ENCODE measurements at regions not wholly inside any gene's neighbourhood (a gene's known extent, or its start where the extent isn't known, plus 50 kb on each side); places are given as distances from the start of the nearest gene placed in this dataset.

DNA sequence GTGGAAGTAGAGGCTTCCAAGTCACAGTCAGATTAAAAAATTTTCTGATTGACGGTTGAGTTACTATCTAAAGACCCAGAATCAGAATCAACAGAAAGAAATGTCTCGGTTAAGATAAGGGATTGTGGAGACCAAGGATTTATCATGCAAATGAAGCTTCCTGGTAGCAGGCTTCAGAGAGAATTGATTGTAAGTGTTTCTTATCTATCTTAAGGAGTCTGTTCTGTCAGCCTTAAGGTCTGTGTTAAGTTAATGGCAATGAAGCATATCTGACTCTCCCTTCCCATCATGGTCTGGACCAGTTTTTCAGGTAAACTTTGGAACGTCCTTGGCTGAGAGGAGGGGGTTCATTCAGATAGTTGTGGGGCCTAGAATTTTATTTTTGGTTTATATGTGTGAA, 780.2 kb downstream of the FAM133A start:
- TF ChIP-seq, protein P1, sequence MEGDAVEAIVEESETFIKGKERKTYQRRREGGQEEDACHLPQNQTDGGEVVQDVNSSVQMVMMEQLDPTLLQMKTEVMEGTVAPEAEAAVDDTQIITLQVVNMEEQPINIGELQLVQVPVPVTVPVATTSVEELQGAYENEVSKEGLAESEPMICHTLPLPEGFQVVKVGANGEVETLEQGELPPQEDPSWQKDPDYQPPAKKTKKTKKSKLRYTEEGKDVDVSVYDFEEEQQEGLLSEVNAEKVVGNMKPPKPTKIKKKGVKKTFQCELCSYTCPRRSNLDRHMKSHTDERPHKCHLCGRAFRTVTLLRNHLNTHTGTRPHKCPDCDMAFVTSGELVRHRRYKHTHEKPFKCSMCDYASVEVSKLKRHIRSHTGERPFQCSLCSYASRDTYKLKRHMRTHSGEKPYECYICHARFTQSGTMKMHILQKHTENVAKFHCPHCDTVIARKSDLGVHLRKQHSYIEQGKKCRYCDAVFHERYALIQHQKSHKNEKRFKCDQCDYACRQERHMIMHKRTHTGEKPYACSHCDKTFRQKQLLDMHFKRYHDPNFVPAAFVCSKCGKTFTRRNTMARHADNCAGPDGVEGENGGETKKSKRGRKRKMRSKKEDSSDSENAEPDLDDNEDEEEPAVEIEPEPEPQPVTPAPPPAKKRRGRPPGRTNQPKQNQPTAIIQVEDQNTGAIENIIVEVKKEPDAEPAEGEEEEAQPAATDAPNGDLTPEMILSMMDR (IDR thresholded peaks at IDR 0.05; ENCODE audit: insufficient read depth, missing control alignments), result no peak
- DNase-seq (ENCODE audit: insufficient read length, low spot score) (no peak), FAIRE-seq (no peak)

GRCh38 chrX:94454606-94455005, 780.6 kb downstream of the FAM133A start:
- FAIRE-seq (no peak), DNase-seq (ENCODE audit: insufficient read length, low spot score) (no peak)
- TF ChIP-seq, protein P1 (IDR thresholded peaks at IDR 0.05; ENCODE audit: insufficient read depth, missing control alignments), result no peak

- TF ChIP-seq, protein P1 (IDR thresholded peaks at IDR 0.05; ENCODE audit: insufficient read depth, missing control alignments), result no peak
- DNase-seq (ENCODE audit: insufficient read length, low spot score) (no peak), FAIRE-seq (no peak)
Measured at GRCh38 chrX:94455782-94456181, 781.8 kb downstream of the FAM133A start.

- TF ChIP-seq, protein P1 (IDR thresholded peaks at IDR 0.05; ENCODE audit: insufficient read depth, missing control alignments), result no peak
- FAIRE-seq, result no peak
- no peak for DNase-seq (ENCODE audit: insufficient read length, low spot score)
Measured at GRCh38 chrX:94492541-94492940, 818.5 kb downstream of the FAM133A start.

DNA sequence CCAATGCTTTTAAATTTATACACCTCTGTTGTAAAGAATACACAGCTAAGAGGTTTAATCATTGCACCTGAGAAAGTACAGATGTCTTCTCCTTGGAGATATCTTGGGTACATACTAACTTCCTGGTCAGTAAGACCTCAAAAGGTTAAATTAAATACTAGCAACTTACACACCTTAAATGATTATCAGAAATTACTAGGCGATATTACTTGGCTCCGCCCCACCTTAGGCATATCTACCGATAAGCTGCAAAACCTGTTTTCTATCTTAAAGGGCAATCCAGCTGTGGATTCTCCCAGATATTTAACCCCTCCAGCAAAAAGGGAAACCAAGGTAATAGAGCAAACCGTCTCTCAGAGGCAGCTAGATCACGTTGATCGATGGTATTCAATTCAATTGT, 819.4 kb downstream of the FAM133A start:
- DNase-seq (ENCODE audit: insufficient read length, low spot score) (no peak), FAIRE-seq (no peak)
- TF ChIP-seq, protein P1 (IDR thresholded peaks at IDR 0.05; ENCODE audit: insufficient read depth, missing control alignments), result no peak

- DNase-seq (ENCODE audit: insufficient read length, low spot score) (no peak), FAIRE-seq (no peak)
- TF ChIP-seq, protein P1 (IDR thresholded peaks at IDR 0.05; ENCODE audit: insufficient read depth, missing control alignments), result no peak
Measured at GRCh38 chrX:94511564-94511963, 837.6 kb downstream of the FAM133A start.

DNA sequence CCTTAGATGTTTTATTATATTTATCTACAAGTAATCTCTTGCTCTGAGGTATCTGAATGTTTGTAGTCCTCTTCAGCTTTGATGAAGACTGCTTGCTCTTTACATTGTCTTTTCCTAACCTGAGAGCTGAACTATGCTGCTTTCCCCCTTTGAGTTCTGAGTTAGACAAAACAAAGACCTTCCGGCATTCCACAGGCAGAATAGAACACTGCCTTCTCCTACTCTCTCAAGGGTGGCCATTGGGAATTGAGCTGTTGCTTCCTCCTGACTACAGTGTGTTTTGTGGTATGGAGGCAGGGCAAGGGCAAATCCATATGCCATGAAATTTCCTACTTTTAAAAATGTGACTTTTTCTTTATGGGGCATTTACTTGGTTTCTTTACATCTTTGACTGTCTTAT, 841.0 kb downstream of the FAM133A start:
- TF ChIP-seq, protein P1 (IDR thresholded peaks at IDR 0.05; ENCODE audit: insufficient read depth, missing control alignments), result no peak
- DNase-seq (ENCODE audit: insufficient read length, low spot score) (no peak), FAIRE-seq (no peak)
